ENCODE measurements at regions not wholly inside any gene's neighbourhood (a gene's known extent, or its start where the extent isn't known, plus 50 kb on each side); places are given as distances from the start of the nearest gene placed in this dataset.
"Not testable (repeated sequence)": the region's sequence is repeated elsewhere in the genome, so short reads cannot be mapped to it uniquely, and the experiment has no call there.

GRCh38 chr11:81869351-81870065, 864.2 kb downstream of the FAM181B start:
- no peak for DNase-seq

DNA sequence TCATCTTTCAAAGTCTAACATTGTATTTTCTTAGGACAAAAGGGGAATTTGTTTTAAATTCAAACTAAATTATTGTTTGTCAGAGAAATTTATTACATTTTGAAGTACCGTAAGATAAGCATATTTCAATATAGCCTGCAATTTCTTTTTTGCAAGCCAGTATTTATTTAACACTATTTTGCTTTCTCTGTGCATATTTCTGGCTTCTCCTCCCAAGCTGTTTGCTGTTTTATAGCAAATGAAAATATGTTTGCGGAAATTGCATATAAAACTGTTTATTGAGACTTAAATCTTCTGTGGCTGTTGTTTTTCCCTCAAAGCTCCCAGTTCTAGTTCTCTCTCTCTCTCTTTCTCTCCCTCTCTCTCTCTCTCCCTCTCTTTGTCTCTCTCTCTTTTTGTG, 866.8 kb downstream of the FAM181B start:
- no peak for DNase-seq

GRCh38 chr11:81857386-81857785, 876.3 kb downstream of the FAM181B start:
- no peak for DNase-seq

GRCh38 chr11:81853791-81854190, 879.9 kb downstream of the FAM181B start:
- no peak for DNase-seq

- no peak for DNase-seq
Observed at GRCh38 chr11:81852896-81853295, 880.8 kb downstream of the FAM181B start.

DNA sequence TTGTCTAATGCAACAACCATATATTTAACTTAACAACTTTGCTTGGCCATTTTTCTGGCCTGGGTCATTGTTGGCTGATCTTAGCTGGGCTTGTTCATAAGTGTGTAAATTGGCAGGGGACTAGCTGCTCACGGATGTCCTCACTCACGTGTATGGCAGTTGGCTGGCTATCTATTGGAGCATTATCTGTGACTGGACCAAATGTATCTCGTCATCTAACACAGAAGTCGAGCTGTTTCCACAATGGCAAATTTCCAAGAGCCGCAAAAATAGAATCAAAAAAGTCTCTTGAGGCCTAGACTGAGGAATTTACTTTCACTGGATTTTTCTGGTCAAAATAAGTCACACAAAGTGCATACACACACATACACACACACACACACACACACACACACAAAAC, 893.3 kb downstream of the FAM181B start:
- DNase-seq: no peak

DNA sequence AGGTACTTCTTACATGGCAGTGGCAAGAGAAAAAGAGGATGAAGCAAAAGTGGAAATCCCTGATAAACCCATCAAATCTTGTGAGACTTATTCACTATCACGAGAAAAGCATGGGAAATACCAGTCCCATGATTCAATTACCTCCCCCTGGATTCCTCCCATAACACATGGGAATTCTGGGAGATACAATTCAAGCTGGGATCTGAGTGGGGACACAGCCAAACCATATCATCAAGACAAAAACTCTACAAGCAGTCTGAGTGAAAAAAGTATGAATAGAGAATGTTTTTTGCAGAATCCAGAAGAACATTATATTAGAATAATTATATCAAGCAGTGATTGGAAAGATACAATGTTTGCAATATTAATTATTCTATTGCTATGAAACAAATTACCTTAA, 893.7 kb downstream of the FAM181B start:
- DNase-seq: no peak

GRCh38 chr11:81839016-81839415, 894.6 kb downstream of the FAM181B start:
- DNase-seq: no peak

DNA sequence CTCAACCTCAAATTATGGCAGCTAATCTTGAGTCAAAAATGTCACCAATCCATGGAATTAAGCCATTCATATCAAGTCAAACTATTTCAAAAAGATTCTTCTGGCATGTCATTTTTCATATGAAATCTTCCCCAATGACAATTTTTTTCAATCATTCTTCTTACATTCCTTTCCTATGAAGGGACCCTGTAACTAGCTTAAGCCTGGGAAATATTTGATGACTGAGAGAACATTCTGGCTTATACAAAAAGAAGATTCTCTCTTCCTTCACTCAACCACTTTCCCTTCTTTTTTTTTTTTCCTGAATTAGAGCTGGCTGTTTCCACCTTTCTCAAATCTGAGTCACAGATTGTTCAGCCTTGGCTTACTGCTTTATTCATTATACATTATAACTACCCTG, 903.7 kb downstream of the FAM181B start:
- DNase-seq: no peak

DNA sequence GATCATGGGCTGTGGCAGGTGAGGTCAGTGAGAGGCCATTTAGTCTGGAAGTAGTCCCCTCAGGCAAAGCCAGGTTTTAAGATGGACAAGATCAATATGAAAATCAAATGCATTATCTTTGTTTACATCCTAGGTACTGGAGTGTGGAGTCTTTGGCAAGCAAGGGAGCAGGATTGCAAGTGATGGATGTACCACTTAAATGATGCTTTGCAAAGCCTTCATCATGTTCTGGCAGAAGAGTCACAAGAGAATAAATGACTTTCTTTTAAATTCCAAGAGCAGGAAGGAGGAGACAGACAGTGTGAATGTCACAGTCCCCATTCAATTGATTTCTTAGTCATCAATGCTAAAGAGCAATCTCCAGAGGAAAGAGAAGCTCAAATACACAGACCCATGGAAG, 908.3 kb downstream of the FAM181B start:
- no peak for DNase-seq

DNA sequence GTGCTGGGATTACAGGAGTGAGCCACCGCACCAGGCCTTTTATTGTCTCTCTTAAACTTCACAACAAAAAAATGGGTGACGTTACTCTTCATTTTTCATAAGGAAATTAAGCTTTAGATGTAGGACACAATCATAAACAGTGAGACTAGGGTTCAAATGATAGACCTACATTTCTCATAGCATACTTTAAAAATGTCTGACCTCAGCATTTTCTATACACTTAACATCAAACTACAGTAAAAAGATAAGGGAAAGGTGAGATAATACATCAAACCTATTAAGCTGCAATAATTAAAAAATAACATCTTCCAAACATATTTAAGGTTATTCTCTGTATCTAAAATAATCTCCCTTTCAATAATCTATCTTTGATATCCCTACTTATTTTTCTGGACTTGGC, 914.2 kb downstream of the FAM181B start:
- no peak for DNase-seq

- no peak for DNase-seq
Observed at GRCh38 chr11:81804858-81805257, 928.8 kb downstream of the FAM181B start.

DNA sequence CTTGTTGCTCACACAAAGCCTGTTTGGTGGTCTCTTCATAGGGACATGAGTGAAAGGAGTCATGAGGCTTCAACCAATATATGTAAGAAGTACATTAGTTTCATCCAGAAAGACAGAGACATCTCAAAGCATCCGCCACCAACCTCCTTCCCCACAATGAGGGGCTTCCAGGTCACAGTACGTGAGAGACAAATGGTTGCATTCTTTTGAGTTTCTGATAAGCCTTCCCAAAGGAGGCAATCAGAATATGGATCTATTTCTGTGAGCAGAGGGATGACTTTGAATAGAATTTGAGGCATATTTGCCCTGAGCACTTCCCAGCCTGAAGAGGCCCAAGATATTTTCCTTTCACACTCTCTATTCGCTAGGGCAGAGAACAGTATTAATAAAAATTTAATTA, 931.1 kb downstream of the FAM181B start:
- DNase-seq: no peak

DNA sequence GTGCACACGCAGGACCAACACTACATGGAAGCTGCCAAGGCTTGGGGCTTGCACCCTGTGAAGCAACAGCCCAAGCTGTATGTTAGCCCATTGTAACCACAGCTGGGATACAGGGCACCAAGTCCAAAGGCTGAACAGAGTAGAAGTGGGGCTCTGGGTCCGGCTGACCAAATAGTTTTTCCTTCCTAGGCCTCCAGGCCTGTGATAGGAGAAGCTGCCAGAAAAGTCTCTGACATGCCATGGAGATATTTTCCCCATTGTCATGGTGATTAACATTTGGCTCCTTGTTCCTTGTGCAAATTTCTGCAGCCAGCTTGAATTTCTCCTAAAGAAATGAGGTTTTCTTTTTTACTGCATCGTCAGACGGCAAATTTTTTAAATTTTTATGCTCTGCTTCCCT, 941.2 kb downstream of the FAM181B start:
- DNase-seq: no peak

DNA sequence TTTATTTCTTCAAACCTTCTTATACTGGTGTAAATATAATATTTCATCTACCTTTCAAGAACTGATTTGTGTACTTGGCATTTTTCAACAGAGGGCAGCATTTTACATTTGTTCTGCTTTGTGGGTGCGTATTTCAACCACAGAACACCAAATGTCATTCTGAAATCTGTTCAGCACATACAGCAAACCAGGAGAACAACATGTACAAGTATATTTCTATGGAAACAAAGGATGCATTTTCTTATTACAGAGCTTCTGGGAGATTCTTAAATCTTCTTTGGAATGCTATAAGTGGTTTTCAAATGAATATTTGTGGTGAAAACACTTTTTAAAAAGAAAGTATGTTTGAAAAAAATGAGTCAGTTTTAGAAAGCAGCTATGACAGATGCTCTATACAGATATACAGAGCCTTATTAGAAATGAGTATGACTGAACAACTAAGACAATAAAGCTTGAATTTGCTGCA, 946.0 kb downstream of the FAM181B start:
- DNase-seq: peak; percentile 11

GRCh38 chr11:81772166-81772565, 961.5 kb downstream of the FAM181B start:
- no peak for DNase-seq

GRCh38 chr11:81769906-81770305, 963.8 kb downstream of the FAM181B start:
- DNase-seq: not testable (repeated sequence)

DNA sequence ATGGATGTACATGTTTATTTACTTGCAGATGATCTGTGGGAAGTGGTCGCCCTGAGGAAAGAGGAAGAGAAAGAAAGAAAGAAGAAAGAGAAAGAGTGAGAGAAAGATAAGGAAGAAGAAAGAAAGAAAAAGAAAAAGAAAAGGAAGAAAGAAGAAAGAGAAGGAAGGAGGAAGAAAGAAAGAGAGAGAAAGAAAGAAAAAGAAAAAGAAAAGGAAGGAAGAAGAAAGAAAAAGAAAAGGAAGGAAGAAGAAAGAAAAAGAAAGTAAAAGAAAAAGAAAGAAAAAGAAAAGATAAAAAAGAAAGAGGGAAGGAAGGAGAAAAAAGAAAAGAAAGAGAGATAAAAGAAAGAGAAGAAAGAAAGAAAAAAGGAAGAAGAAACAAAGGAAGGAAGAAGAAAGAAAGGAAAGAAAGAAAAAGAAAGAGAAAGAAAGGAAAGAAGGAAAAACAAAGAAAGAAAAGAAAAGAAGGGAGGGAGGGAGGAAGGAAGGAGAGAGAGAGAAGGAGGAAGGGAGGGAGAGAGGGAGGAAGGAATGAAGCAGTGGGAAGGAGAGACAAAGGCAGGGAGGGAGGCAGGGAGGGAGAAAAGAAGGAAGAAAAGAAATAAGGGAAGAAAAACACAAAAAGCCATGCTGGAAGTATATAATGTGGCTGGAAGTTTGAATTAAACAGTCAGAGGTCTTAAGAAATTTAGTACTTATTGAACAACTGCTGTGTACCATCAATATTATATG, 976.6 kb downstream of the FAM181B start:
- no peak for DNase-seq

DNA sequence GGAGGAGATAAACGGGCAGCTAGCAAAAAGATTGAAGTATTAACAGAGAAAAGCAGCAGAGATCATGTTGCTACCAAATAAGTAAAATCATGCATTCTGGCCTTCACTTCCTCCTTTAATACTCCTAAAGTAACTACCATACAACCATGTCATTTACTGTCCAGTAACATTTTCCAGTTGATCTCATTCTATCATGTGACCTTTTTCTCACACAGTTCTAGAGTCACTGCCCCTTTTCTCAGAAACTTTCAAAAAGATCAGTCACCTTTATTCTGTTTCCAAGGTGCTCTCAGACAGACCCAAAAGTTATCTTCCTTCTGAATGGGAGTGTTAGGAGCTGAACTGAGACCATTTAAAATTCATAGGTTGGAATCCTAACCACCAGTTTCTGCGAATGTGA, 984.4 kb downstream of the FAM181B start:
- no peak for DNase-seq

DNA sequence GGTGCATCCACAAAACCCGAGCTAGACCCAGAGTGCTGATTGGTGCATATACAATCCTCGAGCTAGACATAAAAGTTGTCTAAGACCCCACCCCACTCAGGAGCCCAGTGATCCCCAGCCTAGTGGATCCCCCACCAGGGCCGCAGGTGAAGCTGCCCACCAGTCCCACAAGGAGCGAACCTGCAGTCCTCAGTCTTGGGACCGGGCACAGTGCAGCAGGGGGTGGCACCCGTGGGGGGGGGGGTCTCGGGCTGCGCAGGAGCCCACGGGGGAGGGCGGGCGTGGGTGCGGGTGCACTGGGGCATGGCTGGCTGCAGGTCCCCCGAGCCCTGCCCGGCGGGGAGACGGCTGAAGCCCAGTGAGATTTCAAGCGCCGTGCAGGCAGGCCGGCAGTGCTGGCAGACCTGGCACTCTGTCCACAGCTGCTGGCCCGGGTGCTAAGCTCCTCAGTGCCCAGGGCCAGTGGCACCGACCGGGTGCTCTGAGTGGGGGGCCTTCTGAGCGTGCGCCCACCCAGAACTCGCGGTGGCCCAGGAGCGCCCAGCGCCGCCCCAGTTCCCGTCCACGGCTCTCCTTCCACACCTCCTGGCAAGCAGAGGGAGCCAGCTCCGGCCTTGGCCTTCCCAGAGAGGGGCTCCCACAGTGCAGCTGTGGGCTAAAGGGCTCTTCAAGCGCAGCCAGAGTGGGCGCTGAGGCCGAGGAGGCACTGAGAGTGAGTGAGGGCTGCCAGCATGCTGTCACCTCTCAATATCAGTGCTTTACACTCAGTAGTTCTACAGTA, 989.1 kb downstream of the FAM181B start:
- no peak for DNase-seq

GRCh38 chr11:81725701-81726100, 1008.0 kb downstream of the FAM181B start:
- DNase-seq: no peak

DNA sequence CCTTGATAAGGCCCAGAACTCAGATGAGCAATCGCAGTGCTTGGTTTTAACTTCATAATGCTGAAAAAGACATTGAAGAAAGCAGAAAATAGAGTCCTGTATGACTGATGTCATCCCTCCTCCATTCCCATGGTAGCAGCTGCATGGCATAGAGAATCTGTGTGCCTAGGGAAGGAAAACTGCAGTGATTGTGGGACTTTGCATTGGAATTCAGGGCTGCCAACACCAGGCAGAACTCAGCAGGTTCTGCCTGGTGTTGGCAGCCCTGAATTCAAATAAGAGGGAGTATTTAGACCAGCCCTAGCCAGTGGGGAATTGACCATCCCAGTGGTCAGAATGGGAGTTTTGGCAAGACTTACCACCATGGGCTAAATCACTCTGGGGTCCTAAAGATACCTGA, 1016.0 kb downstream of the FAM181B start:
- DNase-seq: no peak

GRCh38 chr11:81707881-81708280, 1025.8 kb downstream of the FAM181B start:
- DNase-seq: no peak

- no peak for DNase-seq
Observed at GRCh38 chr11:81705283-81705682, 1028.4 kb downstream of the FAM181B start.

Data from NCI-H510A treated with DMSO at 0.1 percent for 48 hours (cell line).